ENCODE measurements at regions not wholly inside any gene's neighbourhood (a gene's known extent, or its start where the extent isn't known, plus 50 kb on each side); places are given as distances from the start of the nearest gene placed in this dataset.

DNA sequence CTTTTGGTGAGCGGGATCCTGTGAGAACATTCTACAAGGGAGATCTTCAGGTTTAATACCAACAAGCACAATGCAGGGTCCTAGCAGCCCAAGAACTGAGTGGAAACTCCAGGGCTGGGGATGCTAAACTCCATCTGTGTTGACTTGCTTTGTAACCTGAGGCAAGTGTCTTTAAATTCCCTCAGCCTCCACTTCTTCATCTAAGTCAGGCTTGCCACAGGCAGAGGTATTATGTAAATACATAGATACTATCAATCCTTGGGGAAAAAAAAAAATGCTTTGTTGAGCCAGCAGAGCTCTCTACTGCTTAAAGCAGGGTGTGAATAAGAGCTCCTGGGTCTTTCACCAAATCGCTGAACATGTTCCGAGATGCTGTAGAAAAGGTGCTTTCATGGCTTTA, 114.2 kb upstream of the PHACTR1 start:
- TF ChIP-seq, protein P1, sequence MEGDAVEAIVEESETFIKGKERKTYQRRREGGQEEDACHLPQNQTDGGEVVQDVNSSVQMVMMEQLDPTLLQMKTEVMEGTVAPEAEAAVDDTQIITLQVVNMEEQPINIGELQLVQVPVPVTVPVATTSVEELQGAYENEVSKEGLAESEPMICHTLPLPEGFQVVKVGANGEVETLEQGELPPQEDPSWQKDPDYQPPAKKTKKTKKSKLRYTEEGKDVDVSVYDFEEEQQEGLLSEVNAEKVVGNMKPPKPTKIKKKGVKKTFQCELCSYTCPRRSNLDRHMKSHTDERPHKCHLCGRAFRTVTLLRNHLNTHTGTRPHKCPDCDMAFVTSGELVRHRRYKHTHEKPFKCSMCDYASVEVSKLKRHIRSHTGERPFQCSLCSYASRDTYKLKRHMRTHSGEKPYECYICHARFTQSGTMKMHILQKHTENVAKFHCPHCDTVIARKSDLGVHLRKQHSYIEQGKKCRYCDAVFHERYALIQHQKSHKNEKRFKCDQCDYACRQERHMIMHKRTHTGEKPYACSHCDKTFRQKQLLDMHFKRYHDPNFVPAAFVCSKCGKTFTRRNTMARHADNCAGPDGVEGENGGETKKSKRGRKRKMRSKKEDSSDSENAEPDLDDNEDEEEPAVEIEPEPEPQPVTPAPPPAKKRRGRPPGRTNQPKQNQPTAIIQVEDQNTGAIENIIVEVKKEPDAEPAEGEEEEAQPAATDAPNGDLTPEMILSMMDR (IDR thresholded peaks at IDR 0.05; ENCODE audit: low read length) = no peak
- TF ChIP-seq EZH2 (IDR thresholded peaks at IDR 0.05; ENCODE audit: borderline replicate concordance, low read length) = no peak
